HepG2 (cell line): ENCODE measurements at regions not wholly inside any gene's neighbourhood (a gene's known extent, or its start where the extent isn't known, plus 50 kb on each side); places are given as distances from the start of the nearest gene placed in this dataset.
A peak's percentile ranks its signal among the peaks of the same experiment; 100 is the strongest.

Source experiments
- ATAC-seq: fragments of 200-7000 bp; cut with Tn5 transposase; 3 replicates; pipeline ENCODE4 v1.9.1; 2020; ENCODE audit warnings: mild to moderate bottlenecking, moderate library complexity
- BruUV-seq: library from RNA; stranded (reverse); fragments of 400-500 nt; replicated peaks from 2 replicates; lab custom pipeline; 2021; lab: Mats Ljungman, UMichigan
- CTCF ChIA-PET: fragments of 300-600 bp; formaldehyde crosslinking; extraction: SDS; loops from one replicate; lab custom pipeline; 2021; ENCODE audit warnings: low total read pairs, inconsistent platforms, low intra/inter-chr PET ratio; lab: Yijun Ruan, JAX
- POLR2A ChIA-PET: fragments of 350-600 bp; sonication (Branson Sonifier 250); formaldehyde crosslinking; loops from one replicate; lab custom pipeline; 2020; ENCODE audit warnings: antibody characterized with exemption, inconsistent platforms; lab: Yijun Ruan, JAX
- DNase-seq: peaks from one replicate; pipeline ENCODE4 v3.0.0-alpha.2; 2015; ENCODE audit warnings: low spot score
- FAIRE-seq: peaks from 3 replicates; lab custom pipeline; 2011; peaks lifted over from hg19 to GRCh38; lab: Jason Lieb, UNC
- H2AFZ ChIP-seq: one replicate; pipeline ENCODE4 v1.6.1; 2011; ENCODE audit warnings: low read length, inconsistent platforms
- H3K27ac ChIP-seq: fragments of 300-600 bp; 3 replicates; pipeline ENCODE4 v1.8.0; 2011; ENCODE audit warnings: mixed run types, mild to moderate bottlenecking, mixed read lengths, low read length, inconsistent platforms; ENCODE audit not compliant: insufficient read depth; ENCODE audit errors: extremely low read length
- H3K27me3 ChIP-seq, 2 experiments: fragments of 200-600 bp in 1 of 2; 2 replicates in 1 of 2; 3 replicates in 1 of 2; pipeline versions ENCODE4 v1.6.0 to v1.8.0; 2011; ENCODE audit warnings: low read length in 2 of 2, mild to moderate bottlenecking in 2 of 2, moderate library complexity in 2 of 2, inconsistent platforms in 1 of 2; ENCODE audit not compliant: insufficient read depth in 2 of 2, control insufficient read depth in 1 of 2
- H3K36me3 ChIP-seq, 2 experiments: fragments of 200-600 bp in 1 of 2; replicated peaks in 1 of 2; 2 replicates in 1 of 2; 3 replicates in 1 of 2; pipeline versions ENCODE4 v1.5.1 to v1.8.0; 2011; ENCODE audit warnings: low read length in 2 of 2, inconsistent platforms in 1 of 2; ENCODE audit not compliant: insufficient read depth in 2 of 2, control insufficient read depth in 1 of 2
- H3K4me1 ChIP-seq: 2 replicates; pipeline ENCODE4 v1.5.1; 2012; ENCODE audit warnings: low read length, inconsistent platforms; ENCODE audit not compliant: insufficient read depth
- H3K4me2 ChIP-seq: 2 replicates; pipeline ENCODE4 v1.6.0; 2011; ENCODE audit warnings: low read depth, low read length, inconsistent platforms
- H3K4me3 ChIP-seq, 3 experiments: fragments of 200-600 bp in 1 of 3; sonication (generic), shearing (Covaris generic) in 1 of 3; replicated peaks in 1 of 3; 2 replicates each; pipeline ENCODE4 v1.5.1; 2011 to 2016; ENCODE audit warnings: low read length in 3 of 3, inconsistent platforms in 2 of 3, low read depth in 2 of 3, mild to moderate bottlenecking in 2 of 3, control low read depth in 1 of 3, mixed read lengths in 1 of 3; ENCODE audit not compliant: insufficient read depth in 1 of 3
- H3K79me2 ChIP-seq: one replicate; pipeline ENCODE4 v1.6.1; 2011; ENCODE audit warnings: low read length, inconsistent platforms; ENCODE audit not compliant: insufficient read depth
- H3K9ac ChIP-seq: 2 replicates; pipeline ENCODE4 v1.6.0; 2011; ENCODE audit warnings: mild to moderate bottlenecking, low read depth, low read length, inconsistent platforms; ENCODE audit not compliant: insufficient read depth
- H3K9me3 ChIP-seq: 2 replicates; pipeline ENCODE4 v1.5.1; 2012; ENCODE audit warnings: mild to moderate bottlenecking, low read length
- H4K20me1 ChIP-seq: 2 replicates; pipeline ENCODE4 v1.6.0; 2011; ENCODE audit warnings: inconsistent platforms, mild to moderate bottlenecking, low read length, moderate library complexity; ENCODE audit not compliant: insufficient read depth
- BCL3 ChIP-seq: sonication (generic); formaldehyde crosslinking; IDR thresholded peaks from 2 replicates; pipeline ENCODE4 v1.5.1; 2020; ENCODE audit warnings: mild to moderate bottlenecking, missing genetic modification reagents, moderate library complexity
- CCAR2 ChIP-seq: fragments of 200-400 bp; formaldehyde crosslinking; optimal IDR thresholded peaks from 2 replicates; pipeline ENCODE3; 2018; ENCODE audit warnings: low read depth, mild to moderate bottlenecking, low read length, moderate library complexity
- HNF4A ChIP-seq: sonication (generic); formaldehyde crosslinking; IDR thresholded peaks from 2 replicates; pipeline ENCODE4 v1.4.0; 2020; ENCODE audit warnings: missing genetic modification reagents
- MATR3 ChIP-seq: sonication (generic); formaldehyde crosslinking; IDR thresholded peaks from 2 replicates; pipeline ENCODE4 v1.4.0; 2020; ENCODE audit warnings: missing genetic modification reagents
- MED1 ChIP-seq: sonication (generic); formaldehyde crosslinking; IDR thresholded peaks from 2 replicates; pipeline ENCODE4 v1.4.0; 2020; ENCODE audit warnings: missing genetic modification reagents
- MLX ChIP-seq: IDR thresholded peaks from 2 replicates; pipeline ENCODE4 v1.6.1; 2016
- NAIF1 ChIP-seq: sonication (generic); formaldehyde crosslinking; IDR thresholded peaks from 2 replicates; pipeline ENCODE4 v1.5.0; 2020; ENCODE audit warnings: mild to moderate bottlenecking, missing genetic modification reagents, borderline replicate concordance
- SP5 ChIP-seq: IDR thresholded peaks from 2 replicates; pipeline ENCODE4 v1.6.1; 2016; ENCODE audit warnings: low read depth, borderline replicate concordance
- STAG1 ChIP-seq: sonication (generic); formaldehyde crosslinking; IDR thresholded peaks from 2 replicates; pipeline ENCODE4 v1.4.0; 2020; ENCODE audit warnings: missing genetic modification reagents
- TGIF2 ChIP-seq: IDR thresholded peaks from 2 replicates; pipeline ENCODE4 v1.6.1; 2016; ENCODE audit warnings: control low read depth, missing compliant biosample characterization
- ZFYVE20 ChIP-seq: sonication (generic); formaldehyde crosslinking; IDR thresholded peaks from 2 replicates; pipeline ENCODE4 v1.8.0; 2023; ENCODE audit warnings: low read depth, mild to moderate bottlenecking, moderate library complexity, missing genetic modification reagents, borderline replicate concordance
- ZNF160 ChIP-seq: sonication (generic); formaldehyde crosslinking; IDR thresholded peaks from 2 replicates; pipeline ENCODE4 v1.8.0; 2022; ENCODE audit warnings: mild to moderate bottlenecking, inconsistent platforms, missing genetic modification reagents
- ZNF20 ChIP-seq: sonication (generic); formaldehyde crosslinking; IDR thresholded peaks from 2 replicates; pipeline ENCODE4 v1.4.0; 2020; ENCODE audit warnings: mild to moderate bottlenecking, moderate library complexity, missing genetic modification reagents
- WGBS: methylation state at CpG from one replicate; pipeline ENCODE4 v1.1.6; 2017; ENCODE audit warnings: low lambda C conversion rate; 5-methylcytosine and 5-hydroxymethylcytosine counted together
- in situ Hi-C: cut with HindIII; loops from 2 replicates; pipeline ENCODE4 v1.10.0; 2017; ENCODE audit warnings: low pct_unique_long_range_greater_than_20kb; ENCODE audit not compliant: extremely low pct_ligation_motif_present
- intact Hi-C: fragments of 100-400 bp; cut with micrococcal nuclease; formaldehyde crosslinking; loops from one replicate; pipeline ENCODE4 v1.10.0; 2022; ENCODE audit not compliant: unreplicated experiment
- TF ChIP-seq, protein P1 (sequence below): sonication (generic); formaldehyde crosslinking; IDR thresholded peaks from 2 replicates; pipeline ENCODE4 v1.5.0; 2020; ENCODE audit warnings: mild to moderate bottlenecking, missing genetic modification reagents, moderate library complexity
- TF ChIP-seq, protein P2 (sequence below): sonication (generic); formaldehyde crosslinking; IDR thresholded peaks from 2 replicates; pipeline ENCODE4 v1.5.0; 2020; ENCODE audit warnings: missing genetic modification reagents

DNA sequence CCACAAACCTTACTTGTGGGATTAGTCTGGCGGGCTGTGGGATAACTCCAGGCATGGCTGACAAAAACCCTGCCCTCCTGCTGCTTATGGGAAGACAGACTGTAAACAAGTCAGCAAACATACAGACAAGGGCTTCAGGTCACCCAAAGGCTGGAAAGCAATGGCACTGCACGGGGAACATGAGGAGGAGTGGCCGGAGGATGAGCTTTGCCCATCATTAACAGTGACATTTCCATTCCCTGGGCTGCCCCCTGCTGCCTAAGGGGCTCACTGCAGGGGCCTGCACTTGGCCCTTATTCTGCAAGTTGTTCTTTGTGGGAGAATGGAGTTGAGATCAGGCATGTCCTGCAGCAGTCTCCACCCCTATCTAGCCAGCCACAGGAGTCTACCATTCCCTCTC, 91.3 kb downstream of the UQCRFS1 start:
- Histone ChIP-seq H4K20me1 (no peaks in the 10 kb centered on the region), H3K36me3 (no peaks in the 10 kb centered on the region), H3K4me3 (no peak overlapping the region), H3K27ac (no peak overlapping the region), H3K27me3 (no peaks in the 10 kb centered on the region), H2AFZ (no peak overlapping the region), H3K4me1 (no peaks in the 10 kb centered on the region), H3K9ac (no peak overlapping the region), H3K9me3 (peaks cover 25% of the 10 kb centered on the region), H3K4me2 (no peak overlapping the region), H3K79me2 (no peaks in the 10 kb centered on the region)
- intact Hi-C loops: no loop called here
- FAIRE-seq (no peak), DNase-seq (no peak), ATAC-seq (peak; percentile 83)
- ChIA-PET CTCF (no interaction called here), POLR2A (no interaction called here)
- WGBS: 0% methylated on average over 1 of the region's 3 CpGs
- in situ Hi-C loops: no loop called here
- TF ChIP-seq, protein P1, sequence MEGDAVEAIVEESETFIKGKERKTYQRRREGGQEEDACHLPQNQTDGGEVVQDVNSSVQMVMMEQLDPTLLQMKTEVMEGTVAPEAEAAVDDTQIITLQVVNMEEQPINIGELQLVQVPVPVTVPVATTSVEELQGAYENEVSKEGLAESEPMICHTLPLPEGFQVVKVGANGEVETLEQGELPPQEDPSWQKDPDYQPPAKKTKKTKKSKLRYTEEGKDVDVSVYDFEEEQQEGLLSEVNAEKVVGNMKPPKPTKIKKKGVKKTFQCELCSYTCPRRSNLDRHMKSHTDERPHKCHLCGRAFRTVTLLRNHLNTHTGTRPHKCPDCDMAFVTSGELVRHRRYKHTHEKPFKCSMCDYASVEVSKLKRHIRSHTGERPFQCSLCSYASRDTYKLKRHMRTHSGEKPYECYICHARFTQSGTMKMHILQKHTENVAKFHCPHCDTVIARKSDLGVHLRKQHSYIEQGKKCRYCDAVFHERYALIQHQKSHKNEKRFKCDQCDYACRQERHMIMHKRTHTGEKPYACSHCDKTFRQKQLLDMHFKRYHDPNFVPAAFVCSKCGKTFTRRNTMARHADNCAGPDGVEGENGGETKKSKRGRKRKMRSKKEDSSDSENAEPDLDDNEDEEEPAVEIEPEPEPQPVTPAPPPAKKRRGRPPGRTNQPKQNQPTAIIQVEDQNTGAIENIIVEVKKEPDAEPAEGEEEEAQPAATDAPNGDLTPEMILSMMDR (CRISPR knock-in tag): peak; percentile 47
- peak; percentile 29; the same call in 1 of the 2 replicates for TF ChIP-seq STAG1
- 0 out of 2 replicates have a peak, but pooled peaks have one; percentile 19 for TF ChIP-seq HNF4A
- 0 out of 2 replicates have a peak, but pooled peaks have one; percentile 14 for TF ChIP-seq SP5 (CRISPR knock-in tag)
- no peak for TF ChIP-seq MLX (CRISPR knock-in tag)
- TF ChIP-seq MED1: no peak
- no TSS peak for BruUV-seq

- no peak for DNase-seq
- 18% methylated on average over 6 of the region's 6 CpGs for WGBS
- TF ChIP-seq TGIF2: no peak
- TF ChIP-seq NAIF1 (CRISPR knock-in tag): no peak
- no peak for TF ChIP-seq CCAR2
- TF ChIP-seq MATR3 (CRISPR knock-in tag): no peak
- TF ChIP-seq, protein P2, sequence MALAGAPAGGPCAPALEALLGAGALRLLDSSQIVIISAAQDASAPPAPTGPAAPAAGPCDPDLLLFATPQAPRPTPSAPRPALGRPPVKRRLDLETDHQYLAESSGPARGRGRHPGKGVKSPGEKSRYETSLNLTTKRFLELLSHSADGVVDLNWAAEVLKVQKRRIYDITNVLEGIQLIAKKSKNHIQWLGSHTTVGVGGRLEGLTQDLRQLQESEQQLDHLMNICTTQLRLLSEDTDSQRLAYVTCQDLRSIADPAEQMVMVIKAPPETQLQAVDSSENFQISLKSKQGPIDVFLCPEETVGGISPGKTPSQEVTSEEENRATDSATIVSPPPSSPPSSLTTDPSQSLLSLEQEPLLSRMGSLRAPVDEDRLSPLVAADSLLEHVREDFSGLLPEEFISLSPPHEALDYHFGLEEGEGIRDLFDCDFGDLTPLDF: no peak
- no peak for TF ChIP-seq BCL3 (CRISPR knock-in tag)
- no peak for TF ChIP-seq ZNF160
- TF ChIP-seq ZFYVE20 (CRISPR knock-in tag): no peak
- no peak for TF ChIP-seq ZNF20 (CRISPR knock-in tag)
Measured at GRCh38 chr19:29120466-29120865, 92.5 kb downstream of the UQCRFS1 start.

More at GRCh38 chr19:29120466-29120865, 92.5 kb downstream of the UQCRFS1 start:
- no peak for FAIRE-seq
- H3K79me2 ChIP-seq: no peaks in the 10 kb centered on the region
- H3K4me1 ChIP-seq: no peaks in the 10 kb centered on the region
- ChIA-PET CTCF (no interaction called here), POLR2A (no interaction called here)
- H3K36me3 ChIP-seq: no peaks in the 10 kb centered on the region
- H3K4me2 ChIP-seq: no peak overlapping the region
- H2AFZ ChIP-seq: no peak overlapping the region
- intact Hi-C loops: no loop called here
- ATAC-seq: no peak
- H4K20me1 ChIP-seq: no peaks in the 10 kb centered on the region
- peaks cover 15% of the 10 kb centered on the region for H3K9me3 ChIP-seq
- H3K27ac ChIP-seq: no peak overlapping the region
- H3K27me3 ChIP-seq: no peaks in the 10 kb centered on the region
- H3K9ac ChIP-seq: no peak overlapping the region
- BruUV-seq: no TSS peak
- in situ Hi-C loops: no loop called here
- no peak overlapping the region for H3K4me3 ChIP-seq
